Stimulated activated CD4-positive, alpha-beta T cell treated with anti-CD3 and anti-CD28 coated beads, Interleukin-12 subunit alpha, Interleukin-12 subunit beta, amount 100 ng/mL, for 4 hours (primary cell): ENCODE measurements at regions not wholly inside any gene's neighbourhood (a gene's known extent, or its start where the extent isn't known, plus 50 kb on each side); places are given as distances from the start of the nearest gene placed in this dataset.

ENCODE experiments used
- DNase-seq: peaks from one replicate; pipeline ENCODE4 v3.0.0-alpha.2; 2020

DNA sequence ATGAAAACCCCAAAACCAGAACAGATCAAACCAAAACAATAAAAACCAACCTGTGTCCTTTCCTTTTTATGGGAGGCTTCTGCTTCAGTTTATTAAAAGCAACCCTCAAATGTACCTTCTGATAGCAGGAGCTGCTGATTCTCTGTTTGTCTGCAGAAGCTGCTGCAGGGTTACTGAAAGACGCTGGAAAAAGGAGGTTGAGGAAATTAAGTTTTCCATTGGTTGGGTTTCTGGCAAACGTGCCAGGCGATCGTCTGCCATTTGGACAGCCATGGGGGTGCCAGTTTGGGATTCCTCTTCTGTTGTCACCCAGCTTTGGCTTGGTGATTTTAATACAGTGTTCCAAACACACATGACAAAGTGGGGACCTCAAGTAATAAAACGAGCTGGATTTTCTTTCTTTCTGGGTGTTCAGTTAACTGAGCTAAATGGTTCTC lies 185.4 kb upstream of the ZFHX3 start:
- no peak for DNase-seq

DNA sequence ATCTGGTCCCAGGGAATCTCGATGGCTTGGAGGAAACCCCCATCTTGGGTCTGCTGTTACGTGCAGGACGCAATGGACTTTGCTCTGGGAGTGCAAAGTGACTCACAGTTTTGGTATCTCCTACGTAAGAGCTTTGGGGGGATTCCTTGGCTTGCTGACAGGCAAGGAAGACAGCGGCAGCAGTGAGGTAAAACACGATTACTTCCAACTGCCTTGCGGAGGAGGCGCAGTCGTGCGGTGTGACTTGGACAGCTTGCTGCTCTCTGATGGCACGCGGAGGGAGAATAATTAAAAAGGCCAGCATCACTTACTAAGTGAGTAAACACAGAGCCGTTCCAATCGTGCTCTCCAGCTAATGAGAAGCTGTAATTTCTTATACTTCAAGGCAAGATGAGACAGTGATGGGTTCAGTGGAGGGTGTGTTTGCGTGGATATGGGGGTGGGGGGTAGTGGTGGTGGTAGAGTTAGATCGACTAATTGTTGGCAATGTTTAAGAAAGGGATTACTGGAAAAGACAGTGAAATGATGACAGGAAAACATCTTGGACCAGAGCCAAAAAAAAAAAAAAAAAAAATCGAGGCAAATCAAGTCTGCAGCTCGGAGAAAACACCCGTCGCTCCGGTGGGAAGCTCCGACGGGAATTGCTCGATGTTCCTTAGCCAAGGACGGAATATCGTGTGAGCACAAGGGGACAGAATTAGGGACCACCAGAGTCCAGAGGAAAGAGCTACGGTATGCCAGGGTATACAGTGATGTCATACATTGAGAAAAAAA lies 184.8 kb upstream of the ZFHX3 start:
- DNase-seq, result no peak

DNA sequence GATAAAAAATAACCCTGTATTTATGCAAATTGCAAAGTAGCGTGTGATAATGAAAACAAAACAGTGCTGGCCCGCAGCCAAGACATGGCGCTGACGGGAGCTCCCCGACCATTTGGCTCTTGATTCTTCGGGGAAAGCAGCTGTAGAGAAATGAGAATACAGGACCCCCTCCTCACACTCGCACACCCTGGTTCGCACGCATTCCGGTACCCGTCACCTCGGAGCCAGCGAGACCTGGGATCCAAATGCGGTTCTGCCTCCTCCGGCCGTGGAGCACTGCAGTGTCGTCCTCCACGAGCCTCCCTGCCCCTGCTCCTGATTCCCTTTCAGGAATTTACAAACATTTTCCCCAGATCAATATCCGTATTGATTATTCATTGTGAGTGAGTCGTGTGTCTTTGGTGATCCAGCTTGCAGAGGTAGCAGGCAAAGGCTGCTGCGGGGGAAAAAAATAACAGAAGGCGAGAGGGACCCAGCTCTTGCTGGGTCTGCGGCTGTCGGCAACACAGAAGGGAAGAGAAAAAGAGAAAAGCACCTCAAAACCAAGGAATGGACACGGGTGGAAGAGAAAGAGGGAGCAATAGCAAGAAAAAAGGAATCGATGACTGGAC lies 184.1 kb upstream of the ZFHX3 start:
- no peak for DNase-seq

DNA sequence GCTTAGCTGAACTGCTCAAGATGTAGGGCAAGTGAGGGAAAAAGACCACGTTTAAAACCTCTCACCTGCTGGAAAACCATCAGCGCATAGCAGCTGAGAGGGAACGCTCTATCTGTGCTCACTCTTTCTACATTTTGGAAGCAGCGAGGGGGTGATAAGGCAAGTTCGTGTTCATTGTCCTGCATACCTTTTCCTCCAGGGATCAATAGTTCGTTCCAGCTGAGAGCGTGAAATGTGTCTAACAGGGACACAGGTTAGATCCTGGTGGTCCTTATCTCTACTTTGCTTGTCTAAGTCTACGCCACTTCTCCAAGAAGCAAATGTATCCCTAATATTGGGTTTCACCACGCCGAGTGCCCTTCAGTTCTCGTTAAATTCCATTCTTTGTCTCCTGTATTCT lies 183.5 kb upstream of the ZFHX3 start:
- no peak for DNase-seq

DNA sequence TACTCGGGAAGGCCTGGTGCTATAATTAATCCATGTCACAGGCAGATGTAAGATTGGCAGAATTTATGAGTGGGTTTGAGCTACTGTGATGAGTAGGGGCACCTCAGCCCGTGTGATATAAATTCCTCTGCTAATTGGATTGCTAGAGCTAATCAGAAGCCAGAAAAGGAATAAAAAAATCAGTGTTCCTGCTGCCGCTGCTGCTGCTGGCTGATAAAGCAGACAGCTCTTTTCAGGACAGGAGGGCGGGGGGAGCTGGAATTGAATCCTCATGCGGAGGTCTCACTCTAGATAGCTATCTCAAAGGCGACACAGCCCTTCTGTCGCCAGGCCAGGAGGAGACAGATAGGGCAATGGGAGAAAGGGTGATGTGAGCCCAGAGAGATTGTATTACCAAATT lies 182.7 kb upstream of the ZFHX3 start:
- no peak for DNase-seq

DNA sequence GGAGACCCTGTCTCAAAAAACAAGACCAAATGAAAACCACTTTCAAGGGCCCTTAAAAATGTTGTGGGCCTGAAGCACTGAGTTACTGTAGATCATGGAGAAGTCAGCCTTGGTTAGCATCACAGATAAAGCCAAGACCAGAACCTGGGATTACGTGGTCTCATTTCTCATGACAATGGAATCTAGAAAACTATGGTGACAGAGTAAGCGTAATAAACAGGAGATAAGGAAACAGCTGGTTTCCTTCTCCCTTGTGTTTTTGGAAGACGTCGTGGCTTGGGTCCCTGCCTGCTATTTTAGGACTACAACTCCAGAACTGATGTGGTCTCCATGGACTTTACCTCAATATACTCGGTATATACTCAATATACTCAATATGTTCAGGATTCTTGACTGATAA lies 180.7 kb upstream of the ZFHX3 start:
- DNase-seq, result no peak

DNA sequence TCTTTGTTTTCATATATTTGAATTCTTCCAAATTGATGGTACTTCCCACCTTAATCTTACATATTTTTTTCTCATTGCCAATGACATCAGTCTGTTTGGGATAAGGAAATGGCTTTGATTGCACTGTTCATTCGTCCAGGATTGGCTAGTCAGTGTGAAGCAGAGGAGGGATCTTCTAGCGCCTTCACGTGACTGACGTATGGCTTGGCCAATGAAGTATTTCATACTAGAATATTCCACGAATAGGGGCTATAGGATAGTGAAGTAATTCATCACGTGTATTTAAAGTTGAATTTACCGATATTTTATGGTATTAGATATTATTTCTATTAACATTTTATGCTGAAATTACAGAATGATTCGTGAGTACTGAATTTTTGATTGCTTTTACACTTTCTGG lies 178.7 kb upstream of the ZFHX3 start:
- no peak for DNase-seq

DNA sequence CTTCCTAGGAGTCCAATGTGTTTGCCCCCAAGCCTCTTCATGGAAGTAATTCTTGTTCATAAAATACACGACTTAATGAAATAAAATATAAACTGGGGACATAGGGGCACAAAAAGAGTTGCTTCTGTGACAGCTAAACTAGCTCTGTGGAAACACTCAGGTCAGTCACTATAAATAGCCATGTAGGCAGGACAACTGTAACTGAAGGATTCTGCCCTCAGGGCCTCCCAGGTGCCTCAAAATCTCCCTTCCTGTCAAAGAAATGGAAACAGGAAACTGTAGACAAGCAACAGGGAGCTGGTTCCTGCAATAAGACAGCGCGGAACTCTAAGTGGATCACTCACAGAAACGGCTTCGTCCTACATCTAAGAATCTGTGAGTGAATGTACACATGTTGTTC lies 178.1 kb upstream of the ZFHX3 start:
- DNase-seq, result no peak

DNA sequence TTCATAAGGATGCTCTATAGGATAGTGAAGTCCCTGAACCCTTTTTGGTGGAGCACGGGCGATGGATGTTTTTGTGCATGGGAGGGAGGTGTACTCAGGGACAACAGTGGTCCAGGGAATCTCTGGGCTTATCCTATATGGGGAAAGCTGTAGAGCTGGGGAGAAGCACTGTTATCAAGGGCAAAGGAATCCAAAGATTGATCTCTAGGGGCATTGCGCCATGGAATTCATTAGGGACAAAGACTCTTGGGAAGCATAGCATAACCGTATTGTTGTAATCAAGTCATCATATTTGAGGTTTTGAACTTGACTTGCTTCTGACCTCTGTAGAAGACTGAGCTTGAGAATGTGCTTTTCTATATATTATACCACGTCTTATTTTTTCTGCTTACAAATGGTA lies 172.9 kb upstream of the ZFHX3 start:
- no peak for DNase-seq

DNA sequence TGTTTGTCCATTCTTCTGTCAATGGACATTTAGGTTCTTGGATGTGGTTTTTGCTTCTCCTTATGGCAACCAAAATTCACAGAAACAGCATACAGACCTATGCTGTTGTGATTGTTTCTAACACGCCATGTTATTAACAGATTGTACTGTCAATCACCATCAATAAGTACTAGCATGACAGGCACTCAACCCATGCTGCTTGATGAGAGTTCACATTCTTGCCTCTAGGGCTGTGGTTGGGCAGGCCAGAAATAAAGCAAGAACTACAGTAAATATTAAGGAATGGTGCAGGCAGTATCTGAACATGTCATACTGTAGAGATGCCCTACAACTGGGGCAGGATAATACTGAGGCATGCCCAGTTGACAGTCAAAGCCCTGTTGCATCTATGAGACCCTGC lies 171.2 kb upstream of the ZFHX3 start:
- no peak for DNase-seq

DNA sequence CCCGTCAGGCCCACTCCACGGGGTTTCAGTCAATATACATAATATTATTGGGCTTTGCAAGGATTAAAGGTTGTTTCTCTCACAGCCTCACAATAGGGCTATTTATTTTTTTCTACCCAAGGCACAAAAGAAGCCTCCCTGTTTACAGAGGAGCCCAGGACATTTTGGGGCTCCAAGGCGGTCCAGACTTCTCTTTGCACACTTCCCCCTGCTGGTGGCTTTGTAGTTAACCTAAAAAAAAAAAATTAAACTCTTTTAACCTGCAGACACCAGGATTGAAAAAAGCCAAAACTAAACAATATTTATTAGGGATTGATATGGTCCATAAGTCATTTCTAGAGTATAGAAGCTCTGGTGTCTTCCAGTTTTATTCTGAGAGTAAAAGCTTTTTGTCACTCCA lies 169.7 kb upstream of the ZFHX3 start:
- DNase-seq, result no peak

DNA sequence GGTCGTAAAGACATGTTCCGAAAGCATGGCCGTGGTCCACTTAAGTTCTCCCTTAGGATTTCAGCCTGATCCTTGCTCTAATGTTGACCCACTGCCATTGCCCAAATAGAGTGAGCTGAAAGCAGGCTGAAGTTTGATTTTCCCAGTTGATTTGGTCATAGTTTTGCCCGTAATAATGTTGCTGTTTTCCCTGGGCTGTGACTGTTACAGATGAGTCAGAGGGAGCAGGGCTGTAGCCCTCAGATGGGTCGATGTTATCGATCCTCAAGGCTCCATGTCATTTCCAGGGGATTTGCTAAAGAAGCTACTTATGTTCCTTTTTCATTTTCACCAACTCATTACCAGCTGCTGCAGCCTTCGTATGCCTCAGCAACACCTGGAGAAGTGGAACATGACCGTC lies 169.0 kb upstream of the ZFHX3 start:
- DNase-seq, result no peak

DNA sequence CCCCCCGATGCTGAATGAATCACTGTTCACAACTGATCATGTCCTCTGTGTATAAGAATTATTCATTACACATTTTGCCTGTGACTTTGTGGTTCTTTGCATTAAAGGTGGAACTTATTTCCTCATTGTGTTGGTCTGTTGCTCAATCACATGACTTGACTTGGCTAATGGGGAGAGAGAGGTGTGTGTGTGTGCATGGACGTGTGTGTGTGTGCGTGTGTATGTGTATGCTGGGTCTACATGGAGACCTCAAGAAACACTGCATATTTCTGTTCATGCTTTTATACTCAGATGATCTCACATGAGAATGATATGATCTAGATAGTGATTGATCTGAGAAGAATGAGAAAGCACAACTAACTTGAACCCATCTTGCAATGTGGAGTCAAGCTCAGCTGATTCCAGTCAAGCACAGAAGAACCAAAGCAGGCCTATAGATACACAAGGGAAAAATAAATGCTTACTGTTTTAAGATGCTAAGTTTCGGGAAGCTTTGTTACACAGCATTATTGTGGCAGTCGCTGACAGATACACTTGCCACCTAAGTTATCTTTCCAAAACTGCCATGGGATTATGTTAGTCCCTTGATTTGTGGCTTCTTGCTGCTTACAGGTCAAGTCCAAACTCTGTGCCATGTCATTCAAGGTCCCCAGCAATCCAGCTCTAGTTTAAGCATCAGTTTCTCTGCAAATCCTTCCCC lies 167.9 kb upstream of the ZFHX3 start:
- no peak for DNase-seq

DNA sequence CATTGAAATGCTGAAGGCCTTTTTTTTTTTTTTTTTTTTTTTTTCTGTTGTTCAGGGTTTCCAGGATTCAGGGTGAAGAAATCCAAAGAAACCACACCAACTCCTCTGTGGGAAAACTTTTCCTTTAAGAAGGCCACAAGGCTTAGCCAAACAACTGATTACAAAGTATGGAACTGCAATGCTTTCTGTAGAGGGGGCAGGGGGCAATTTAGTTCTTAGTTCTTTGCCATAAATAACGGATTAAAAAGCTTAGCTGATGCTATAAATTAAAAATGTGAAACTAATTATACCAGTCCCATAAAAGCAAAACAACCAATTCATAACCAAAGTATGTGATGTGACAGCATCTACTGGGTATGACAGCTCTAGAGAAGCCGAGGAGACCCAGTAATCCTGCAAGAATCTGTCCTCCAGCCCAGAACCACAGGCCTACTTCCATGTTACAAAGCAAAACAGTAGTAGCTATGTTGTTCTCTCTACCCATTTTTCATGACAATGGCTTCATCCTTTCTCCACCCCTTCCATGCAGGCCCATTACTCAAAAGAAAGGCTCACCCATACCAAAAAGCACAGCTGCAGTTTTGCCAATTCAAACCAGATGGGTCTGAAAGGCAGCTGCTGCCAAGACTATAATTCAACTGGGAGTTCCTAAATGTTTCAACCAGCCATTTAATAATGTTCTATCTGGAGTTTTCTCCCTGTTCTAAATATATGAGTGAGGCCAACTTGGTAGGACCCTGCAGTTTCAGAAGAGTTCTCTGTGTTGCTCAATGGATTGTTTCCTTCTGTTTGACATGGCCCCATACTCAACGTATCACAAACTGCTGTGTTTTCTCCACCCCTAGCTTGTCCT lies 167.1 kb upstream of the ZFHX3 start:
- DNase-seq, result no peak

DNA sequence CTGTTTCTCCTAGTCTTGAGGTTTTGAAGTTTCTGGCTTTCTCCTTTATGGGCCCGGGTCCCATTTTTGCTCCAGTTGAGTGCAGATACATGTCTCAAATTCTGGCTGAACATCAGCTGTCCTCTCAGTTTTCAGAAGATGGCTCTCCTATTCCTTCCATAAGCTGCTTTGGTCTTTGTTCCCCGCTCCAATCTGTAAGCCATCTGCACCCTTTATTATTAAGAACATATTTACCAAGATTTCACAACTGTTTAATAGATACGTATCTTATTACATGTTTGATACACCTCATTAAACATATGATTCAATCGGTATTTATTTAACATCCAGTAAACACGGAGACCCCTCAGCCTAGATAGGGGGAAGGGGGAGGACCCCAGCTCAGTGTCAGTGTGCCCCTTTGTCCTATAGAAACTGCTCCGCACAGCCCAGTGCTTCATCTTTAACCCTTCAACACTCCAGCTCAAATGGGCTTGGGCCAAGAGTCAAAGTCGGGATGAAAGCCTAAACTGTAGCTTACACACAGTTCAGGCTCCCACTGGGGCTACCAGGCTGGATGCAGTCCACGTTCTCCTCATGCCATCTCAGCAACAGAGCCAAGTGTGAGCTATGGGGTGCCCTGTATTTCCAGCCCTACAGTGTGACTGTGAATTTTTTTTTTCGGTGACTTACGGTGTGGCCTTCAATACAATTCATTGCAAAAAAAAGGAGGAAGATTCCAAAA lies 166.0 kb upstream of the ZFHX3 start:
- no peak for DNase-seq

DNA sequence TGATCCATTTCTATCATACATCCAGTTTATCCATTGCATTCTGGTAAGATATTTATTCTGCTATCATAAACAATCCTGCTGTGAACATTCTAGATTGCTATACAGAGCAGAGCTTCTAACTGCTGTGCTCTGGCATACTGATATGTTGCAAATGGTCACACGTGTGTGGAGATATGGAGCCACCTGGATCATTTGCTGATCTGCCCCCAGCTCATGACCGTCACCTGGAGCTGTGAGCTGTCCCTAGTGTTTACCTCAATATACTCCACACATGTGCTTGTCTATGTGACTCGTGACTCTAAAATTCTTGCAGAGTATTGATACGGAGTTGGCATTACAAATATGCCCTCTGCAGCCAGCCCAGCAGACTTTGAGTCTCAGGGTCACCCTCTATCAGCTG lies 164.5 kb upstream of the ZFHX3 start:
- DNase-seq, result no peak

DNA sequence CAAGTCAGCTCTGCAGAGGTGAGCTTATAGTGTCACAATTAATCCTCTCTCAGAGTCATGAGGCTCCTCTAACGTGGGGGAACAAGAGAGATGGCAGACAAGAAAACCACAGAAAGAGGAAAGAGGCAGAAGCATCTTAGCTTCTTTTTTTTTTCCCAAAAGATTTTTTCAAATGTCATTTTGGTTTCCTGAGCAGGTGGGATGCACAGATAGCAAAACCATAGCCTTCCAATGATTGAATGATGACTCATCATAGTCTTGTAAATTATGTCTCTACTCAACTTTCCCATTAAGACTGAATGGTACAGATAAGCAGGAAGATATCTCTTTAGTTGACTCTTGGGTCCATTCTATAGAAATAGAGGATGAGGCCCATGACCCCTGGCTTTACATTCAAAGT lies 162.8 kb upstream of the ZFHX3 start:
- DNase-seq, result no peak

DNA sequence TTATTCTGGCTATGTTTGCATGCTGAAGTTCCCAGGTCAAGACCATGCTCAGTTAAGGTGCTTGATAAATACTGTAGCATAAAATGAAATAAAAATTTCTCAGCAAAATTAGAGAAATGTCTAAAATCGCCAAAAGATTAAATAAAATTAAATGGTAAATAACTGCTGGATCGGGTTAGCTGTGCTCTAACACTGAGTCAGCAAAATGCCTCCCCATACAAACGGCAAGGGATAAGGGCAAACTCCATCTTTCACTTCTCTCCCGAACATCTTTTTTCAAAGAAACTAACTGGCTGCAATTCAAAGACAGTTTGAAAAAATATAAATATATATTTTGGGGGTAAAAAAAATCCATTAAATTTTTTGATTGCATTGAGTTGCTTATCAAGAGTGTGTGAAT lies 162.2 kb upstream of the ZFHX3 start:
- DNase-seq, result no peak

DNA sequence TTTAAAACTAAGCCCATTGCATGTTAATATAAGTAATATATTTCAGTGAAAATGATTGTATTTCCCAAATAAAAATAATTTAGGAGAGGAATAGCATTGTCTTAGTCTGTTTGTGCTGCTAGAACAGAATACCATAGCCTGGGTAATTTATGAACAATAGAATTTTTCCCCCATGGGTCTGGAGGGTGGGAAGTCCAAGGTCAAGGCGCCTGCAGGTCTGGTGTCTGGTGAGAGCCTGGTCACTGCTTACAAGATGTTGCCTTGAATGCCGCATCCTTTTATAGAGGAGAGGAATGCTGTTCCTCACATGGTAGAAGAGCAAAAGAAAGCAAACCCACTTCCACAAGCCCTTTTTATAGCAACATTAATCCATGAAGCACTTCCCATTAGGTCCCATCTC lies 161.3 kb upstream of the ZFHX3 start:
- DNase-seq, result no peak

DNA sequence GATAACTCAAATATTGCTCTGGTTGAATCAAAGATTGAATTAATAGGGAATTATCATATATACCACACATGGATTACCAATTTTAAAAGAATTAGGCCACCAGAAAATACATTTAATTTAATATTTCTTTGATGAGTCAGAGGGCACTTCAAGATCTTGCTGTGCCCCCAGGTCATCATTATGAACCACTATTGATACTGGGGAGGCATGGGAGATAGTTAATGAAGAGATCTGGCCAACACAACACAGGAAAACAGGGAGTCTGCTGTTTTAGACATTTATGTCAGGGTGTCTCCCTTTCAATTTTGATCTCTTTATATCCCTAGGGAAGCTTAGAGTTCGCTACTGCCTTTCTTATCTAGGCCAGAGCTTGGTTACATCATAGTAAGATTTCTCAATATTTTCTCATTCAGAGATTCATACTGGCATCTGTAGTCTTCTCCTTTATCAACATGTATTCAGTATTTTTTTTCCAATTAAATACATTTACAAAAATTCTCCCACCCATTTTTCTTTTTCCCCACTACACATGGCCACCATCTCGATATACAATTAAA lies 158.3 kb upstream of the ZFHX3 start:
- DNase-seq, result no peak

DNA sequence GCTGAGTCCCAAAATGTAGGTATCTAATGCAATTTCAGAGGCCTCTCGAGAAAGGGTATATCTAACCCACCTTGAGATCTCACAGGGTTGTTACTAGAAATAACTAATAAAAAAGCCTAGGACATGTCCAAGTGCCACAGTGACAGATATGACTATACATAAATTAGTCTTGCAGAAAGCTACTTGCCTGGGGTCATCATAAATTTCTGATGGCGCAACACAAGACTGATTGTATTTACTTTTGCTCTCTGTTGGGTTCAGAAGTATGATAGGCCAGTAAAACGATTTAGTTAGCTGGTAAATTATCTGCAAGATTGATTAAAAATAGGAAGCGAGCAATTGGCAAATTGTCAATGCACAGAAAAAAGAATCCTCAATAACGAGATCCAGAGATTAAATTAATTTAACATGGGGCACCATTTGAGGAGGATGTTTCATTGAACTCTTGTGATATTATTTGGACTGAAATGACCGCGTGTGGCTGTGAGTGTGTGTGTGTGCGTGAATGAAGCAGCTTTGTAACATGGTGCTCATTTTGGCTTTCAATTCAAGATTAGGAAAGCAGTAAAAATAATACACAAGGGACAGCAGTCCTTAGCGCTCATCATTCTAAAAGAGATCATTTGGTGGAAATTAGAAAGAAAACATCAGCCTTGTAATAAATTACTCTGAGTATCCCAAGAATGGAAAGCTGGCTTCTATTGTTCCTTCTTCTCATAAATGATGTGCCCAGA lies 157.4 kb upstream of the ZFHX3 start:
- DNase-seq, result no peak
